CD4-positive, alpha-beta T cell (primary cell): ENCODE measurements at regions not wholly inside any gene's neighbourhood (a gene's known extent, or its start where the extent isn't known, plus 50 kb on each side); places are given as distances from the start of the nearest gene placed in this dataset.

Experiments used
- ATAC-seq: fragments of 200-7000 bp; cut with Tn5 transposase; one replicate; pipeline ENCODE4 v1.10.0; 2022; ENCODE audit warnings: mild to moderate bottlenecking; ENCODE audit not compliant: poor library complexity
- CTCF ChIA-PET: fragments of 350-600 bp; sonication (Branson Sonifier 250); formaldehyde crosslinking; loops from one replicate; lab custom pipeline; 2021; ENCODE audit warnings: antibody characterized with exemption, inconsistent platforms; lab: Charles Lee
- POLR2A ChIA-PET: fragments of 350-600 bp; sonication (Branson Sonifier 250); formaldehyde crosslinking; loops from one replicate; lab custom pipeline; 2021; ENCODE audit warnings: antibody characterized with exemption, inconsistent platforms; lab: Charles Lee
- DNase-seq, 14 experiments: peaks; one replicate each; pipeline ENCODE4 v3.0.0-alpha.2; 2013 to 2020; ENCODE audit warnings: mixed read lengths in 2 of 14
- H3K27ac ChIP-seq, 2 donors: one replicate each; pipeline versions ENCODE4 v1.5.1 to v1.7.0; 2013; ENCODE audit warnings: low read length in 2 of 2, low read depth in 1 of 2, mild to moderate bottlenecking in 1 of 2
- H3K27me3 ChIP-seq, 2 experiments: 1 replicate in 1 of 2; 2 replicates in 1 of 2; pipeline versions ENCODE4 v1.6.1 to v1.7.0; 2013; ENCODE audit warnings: low read length in 2 of 2, control low read depth in 1 of 2, mild to moderate bottlenecking in 1 of 2, moderate library complexity in 1 of 2; ENCODE audit not compliant: insufficient read depth in 2 of 2, control insufficient read depth in 1 of 2
- H3K36me3 ChIP-seq: one replicate; pipeline ENCODE4 v1.6.1; 2013; ENCODE audit warnings: low read length, control low read depth; ENCODE audit not compliant: insufficient read depth
- H3K4me1 ChIP-seq: one replicate; pipeline ENCODE4 v1.6.1; 2013; ENCODE audit warnings: low read length, control low read depth; ENCODE audit not compliant: insufficient read depth
- H3K4me3 ChIP-seq: one replicate; pipeline ENCODE4 v1.5.1; 2013; ENCODE audit warnings: mild to moderate bottlenecking, low read length, moderate library complexity
- H3K9me3 ChIP-seq, 2 experiments: 1 replicate in 1 of 2; 2 replicates in 1 of 2; pipeline versions ENCODE4 v1.6.1 to v1.7.0; 2013; ENCODE audit warnings: low read length in 2 of 2, mild to moderate bottlenecking in 2 of 2, control low read depth in 1 of 2, moderate library complexity in 1 of 2; ENCODE audit not compliant: control insufficient read depth in 1 of 2, insufficient read depth in 1 of 2
- H3K27ac Mint-ChIP-seq: one replicate; pipeline ENCODE4 v1.8.0; 2020; ENCODE audit warnings: mixed read lengths
- H3K27me3 Mint-ChIP-seq: one replicate; pipeline ENCODE4 v1.8.0; 2021; ENCODE audit warnings: mixed read lengths
- H3K36me3 Mint-ChIP-seq: one replicate; pipeline ENCODE4 v1.8.0; 2021; ENCODE audit warnings: low read depth, mixed read lengths
- H3K4me1 Mint-ChIP-seq: one replicate; pipeline ENCODE4 v1.8.0; 2021; ENCODE audit warnings: low read depth, mixed read lengths
- H3K4me3 Mint-ChIP-seq: one replicate; pipeline ENCODE4 v1.8.0; 2020; ENCODE audit warnings: mild to moderate bottlenecking, mixed read lengths
- H3K9me3 Mint-ChIP-seq: one replicate; pipeline ENCODE4 v1.8.0; 2020; ENCODE audit warnings: mixed read lengths
- CTCF ChIP-seq: fragments of 200-600 bp; IDR thresholded peaks from one replicate; pipeline ENCODE4 v1.8.0; 2022; ENCODE audit warnings: antibody characterized with exemption, mild to moderate bottlenecking
- intact Hi-C, 2 experiments: fragments of 100-400 bp; cut with DNase I in 1 of 2; cut with micrococcal nuclease in 1 of 2; formaldehyde crosslinking; loops; one replicate each; pipeline versions ENCODE4 v1.15.1 to v1.9.0; 2023 to 2025; cut with DNase I, micrococcal nuclease

GRCh38 chr5:82519558-82519957 lies 241.4 kb upstream of the RPS23 start:
- H3K27me3 Mint-ChIP-seq = no peaks in the 10 kb centered on the region
- H3K4me1 Mint-ChIP-seq = no peaks in the 10 kb centered on the region
- Histone ChIP-seq H3K4me1 (no peaks in the 10 kb centered on the region), H3K27me3 (no peaks in the 10 kb centered on the region), H3K9me3 (no peaks in the 10 kb centered on the region), H3K4me3 (no peak overlapping the region), H3K36me3 (no peaks in the 10 kb centered on the region), H3K27ac (no peak overlapping the region)
- DNase-seq = no peak
- CTCF ChIA-PET = no interaction called here
- POLR2A ChIA-PET = no interaction called here
- no peaks in the 10 kb centered on the region for H3K36me3 Mint-ChIP-seq
- H3K4me3 Mint-ChIP-seq = no peak overlapping the region
- H3K27ac Mint-ChIP-seq = no peak overlapping the region
- no peak for TF ChIP-seq CTCF
- ATAC-seq = no peak
- intact Hi-C loops = no loop called here
- no peaks in the 10 kb centered on the region for H3K9me3 Mint-ChIP-seq

- no peaks in the 10 kb centered on the region for H3K4me1 ChIP-seq
- H3K27me3 Mint-ChIP-seq = no peaks in the 10 kb centered on the region
- no peaks in the 10 kb centered on the region for H3K9me3 ChIP-seq
- H3K27ac ChIP-seq = no peak overlapping the region
- no peaks in the 10 kb centered on the region for H3K4me1 Mint-ChIP-seq
- CTCF ChIA-PET = no interaction called here
- no peaks in the 10 kb centered on the region for H3K27me3 ChIP-seq
- no peak overlapping the region for H3K4me3 ChIP-seq
- ATAC-seq = no peak
- DNase-seq = no peak
- H3K4me3 Mint-ChIP-seq = no peak overlapping the region
- TF ChIP-seq CTCF = no peak
- POLR2A ChIA-PET = no interaction called here
- H3K36me3 Mint-ChIP-seq = no peaks in the 10 kb centered on the region
- H3K36me3 ChIP-seq = no peaks in the 10 kb centered on the region
- intact Hi-C loops = no loop called here
- H3K27ac Mint-ChIP-seq = no peak overlapping the region
- no peaks in the 10 kb centered on the region for H3K9me3 Mint-ChIP-seq
Measured at GRCh38 chr5:82517544-82518075, 239.5 kb upstream of the RPS23 start.

GRCh38 chr5:82513738-82514137 lies 235.6 kb upstream of the RPS23 start:
- no peak for DNase-seq
- intact Hi-C loops = no loop called here
- no peak overlapping the region for H3K27ac Mint-ChIP-seq
- Histone ChIP-seq H3K9me3 (no peaks in the 10 kb centered on the region), H3K27me3 (no peaks in the 10 kb centered on the region), H3K36me3 (no peaks in the 10 kb centered on the region), H3K4me3 (no peak overlapping the region), H3K27ac (no peak overlapping the region), H3K4me1 (peaks cover 2% of the 10 kb centered on the region)
- no peak overlapping the region for H3K4me3 Mint-ChIP-seq
- H3K9me3 Mint-ChIP-seq = no peaks in the 10 kb centered on the region
- TF ChIP-seq CTCF = no peak
- ChIA-PET CTCF (no interaction called here), POLR2A (no interaction called here)
- H3K4me1 Mint-ChIP-seq = peaks cover 10% of the 10 kb centered on the region
- no peak for ATAC-seq
- no peaks in the 10 kb centered on the region for H3K36me3 Mint-ChIP-seq
- H3K27me3 Mint-ChIP-seq = no peaks in the 10 kb centered on the region
